ENCODE measurements at regions not wholly inside any gene's neighbourhood (a gene's known extent, or its start where the extent isn't known, plus 50 kb on each side); places are given as distances from the start of the nearest gene placed in this dataset.

GRCh38 chr4:183563874-183564273 is 59.0 kb downstream of the ING2 start:
- H3K4me3 ChIP-seq (ENCODE audit: low read length in 2 of 2) = no peak overlapping the region
- H3K36me3 ChIP-seq (ENCODE audit: control insufficient read depth in 2 of 2, insufficient read depth in 2 of 2, low read length in 2 of 2) = no peaks in the 10 kb centered on the region
- H3K27me3 ChIP-seq (ENCODE audit: control insufficient read depth in 1 of 2, insufficient read depth in 2 of 2, low read length in 2 of 2) = no peaks in the 10 kb centered on the region
- no peaks in the 10 kb centered on the region for H3K9me3 ChIP-seq (ENCODE audit: control insufficient read depth in 2 of 2, low read length in 2 of 2)
- H3K4me1 ChIP-seq (ENCODE audit: control insufficient read depth, insufficient read depth, low read length) = no peaks in the 10 kb centered on the region
- no peak overlapping the region for H3K27ac ChIP-seq (ENCODE audit: low read length)
- no peak overlapping the region for H3K9ac ChIP-seq (ENCODE audit: low read length in 2 of 2)

GRCh38 chr4:183571350-183571941 is 66.6 kb downstream of the ING2 start:
- H3K9ac ChIP-seq (ENCODE audit: low read length in 2 of 2) = no peak overlapping the region
- H3K27me3 ChIP-seq (ENCODE audit: control insufficient read depth in 1 of 2, insufficient read depth in 2 of 2, low read length in 2 of 2) = peaks cover 0 to 2% of the 10 kb centered on the region in 2 donors
- H3K4me3 ChIP-seq (ENCODE audit: low read length in 2 of 2) = no peak overlapping the region
- no peaks in the 10 kb centered on the region for H3K4me1 ChIP-seq (ENCODE audit: control insufficient read depth, insufficient read depth, low read length)
- H3K9me3 ChIP-seq (ENCODE audit: control insufficient read depth in 2 of 2, low read length in 2 of 2) = no peaks in the 10 kb centered on the region
- H3K36me3 ChIP-seq (ENCODE audit: control insufficient read depth in 2 of 2, insufficient read depth in 2 of 2, low read length in 2 of 2) = no peaks in the 10 kb centered on the region
- no peak overlapping the region for H3K27ac ChIP-seq (ENCODE audit: low read length)

GRCh38 chr4:183576701-183577404 is 72.0 kb downstream of the ING2 start:
- Histone ChIP-seq H3K9me3 (ENCODE audit: control insufficient read depth in 2 of 2, low read length in 2 of 2) (peaks cover 0 to 2% of the 10 kb centered on the region in 2 donors), H3K4me1 (ENCODE audit: control insufficient read depth, insufficient read depth, low read length) (no peaks in the 10 kb centered on the region), H3K27me3 (ENCODE audit: control insufficient read depth in 1 of 2, insufficient read depth in 2 of 2, low read length in 2 of 2) (no peaks in the 10 kb centered on the region), H3K4me3 (ENCODE audit: low read length in 2 of 2) (no peak overlapping the region), H3K36me3 (ENCODE audit: control insufficient read depth in 2 of 2, insufficient read depth in 2 of 2, low read length in 2 of 2) (no peaks in the 10 kb centered on the region), H3K27ac (ENCODE audit: low read length) (no peak overlapping the region), H3K9ac (ENCODE audit: low read length in 2 of 2) (no peak overlapping the region)

- H3K9ac ChIP-seq (ENCODE audit: low read length in 2 of 2) = no peak overlapping the region
- no peaks in the 10 kb centered on the region for H3K27me3 ChIP-seq (ENCODE audit: control insufficient read depth in 1 of 2, insufficient read depth in 2 of 2, low read length in 2 of 2)
- H3K9me3 ChIP-seq (ENCODE audit: control insufficient read depth in 2 of 2, low read length in 2 of 2) = peaks cover 0 to 5% of the 10 kb centered on the region in 2 donors
- no peaks in the 10 kb centered on the region for H3K4me1 ChIP-seq (ENCODE audit: control insufficient read depth, insufficient read depth, low read length)
- H3K4me3 ChIP-seq (ENCODE audit: low read length in 2 of 2) = no peak overlapping the region
- no peaks in the 10 kb centered on the region for H3K36me3 ChIP-seq (ENCODE audit: control insufficient read depth in 2 of 2, insufficient read depth in 2 of 2, low read length in 2 of 2)
- H3K27ac ChIP-seq (ENCODE audit: low read length) = no peak overlapping the region
Observed at GRCh38 chr4:183580370-183580769, 75.5 kb downstream of the ING2 start.

GRCh38 chr4:183580849-183581248 is 76.0 kb downstream of the ING2 start:
- Histone ChIP-seq H3K27ac (ENCODE audit: low read length) (no peak overlapping the region), H3K9ac (ENCODE audit: low read length in 2 of 2) (no peak overlapping the region), H3K4me1 (ENCODE audit: control insufficient read depth, insufficient read depth, low read length) (no peaks in the 10 kb centered on the region), H3K9me3 (ENCODE audit: control insufficient read depth in 2 of 2, low read length in 2 of 2) (peaks cover 0 to 5% of the 10 kb centered on the region in 2 donors), H3K36me3 (ENCODE audit: control insufficient read depth in 2 of 2, insufficient read depth in 2 of 2, low read length in 2 of 2) (no peaks in the 10 kb centered on the region), H3K4me3 (ENCODE audit: low read length in 2 of 2) (no peak overlapping the region), H3K27me3 (ENCODE audit: control insufficient read depth in 1 of 2, insufficient read depth in 2 of 2, low read length in 2 of 2) (no peaks in the 10 kb centered on the region)

- H3K27ac ChIP-seq (ENCODE audit: low read length) = no peak overlapping the region
Observed at GRCh38 chr4:183586824-183587223, 72.2 kb downstream of the RWDD4 start.

GRCh38 chr4:183588169-183588675 is 70.8 kb downstream of the RWDD4 start:
- no peaks in the 10 kb centered on the region for H3K9me3 ChIP-seq (ENCODE audit: control insufficient read depth in 2 of 2, low read length in 2 of 2)

More at GRCh38 chr4:183586824-183587223, 72.2 kb downstream of the RWDD4 start:
- Histone ChIP-seq H3K9me3 (ENCODE audit: control insufficient read depth in 2 of 2, low read length in 2 of 2) (peaks cover 0 to 3% of the 10 kb centered on the region in 2 donors), H3K27me3 (ENCODE audit: control insufficient read depth in 1 of 2, insufficient read depth in 2 of 2, low read length in 2 of 2) (no peaks in the 10 kb centered on the region), H3K9ac (ENCODE audit: low read length in 2 of 2) (no peak overlapping the region), H3K4me3 (ENCODE audit: low read length in 2 of 2) (no peak overlapping the region), H3K36me3 (ENCODE audit: control insufficient read depth in 2 of 2, insufficient read depth in 2 of 2, low read length in 2 of 2) (no peaks in the 10 kb centered on the region), H3K4me1 (ENCODE audit: control insufficient read depth, insufficient read depth, low read length) (peaks cover 9% of the 10 kb centered on the region)

GRCh38 chr4:183588691-183589090 is 70.3 kb downstream of the RWDD4 start:
- Histone ChIP-seq H3K4me1 (ENCODE audit: control insufficient read depth, insufficient read depth, low read length) (peaks cover 9% of the 10 kb centered on the region), H3K27me3 (ENCODE audit: control insufficient read depth in 1 of 2, insufficient read depth in 2 of 2, low read length in 2 of 2) (no peaks in the 10 kb centered on the region), H3K4me3 (ENCODE audit: low read length in 2 of 2) (peak overlapping the region in 1 of 2 donors; percentile 24), H3K9ac (ENCODE audit: low read length in 2 of 2) (peak overlapping the region in 1 of 2 donors; percentile 48), H3K9me3 (ENCODE audit: control insufficient read depth in 2 of 2, low read length in 2 of 2) (no peaks in the 10 kb centered on the region), H3K36me3 (ENCODE audit: control insufficient read depth in 2 of 2, insufficient read depth in 2 of 2, low read length in 2 of 2) (no peaks in the 10 kb centered on the region), H3K27ac (ENCODE audit: low read length) (peak overlapping the region; percentile 69)

More at GRCh38 chr4:183588169-183588675, 70.8 kb downstream of the RWDD4 start:
- H3K27ac ChIP-seq (ENCODE audit: low read length) = peak overlapping the region; percentile 69
- H3K4me3 ChIP-seq (ENCODE audit: low read length in 2 of 2) = peak overlapping the region; percentile 24 to 59
- H3K27me3 ChIP-seq (ENCODE audit: control insufficient read depth in 1 of 2, insufficient read depth in 2 of 2, low read length in 2 of 2) = no peaks in the 10 kb centered on the region
- H3K4me1 ChIP-seq (ENCODE audit: control insufficient read depth, insufficient read depth, low read length) = peaks cover 9% of the 10 kb centered on the region
- H3K9ac ChIP-seq (ENCODE audit: low read length in 2 of 2) = peak overlapping the region; percentile 4 to 48
- H3K36me3 ChIP-seq (ENCODE audit: control insufficient read depth in 2 of 2, insufficient read depth in 2 of 2, low read length in 2 of 2) = no peaks in the 10 kb centered on the region

GRCh38 chr4:183589461-183590099 is 69.4 kb downstream of the RWDD4 start:
- H3K27ac ChIP-seq (ENCODE audit: low read length) = no peak overlapping the region
- H3K4me1 ChIP-seq (ENCODE audit: control insufficient read depth, insufficient read depth, low read length) = peaks cover 9% of the 10 kb centered on the region
- H3K27me3 ChIP-seq (ENCODE audit: control insufficient read depth in 1 of 2, insufficient read depth in 2 of 2, low read length in 2 of 2) = no peaks in the 10 kb centered on the region
- H3K9me3 ChIP-seq (ENCODE audit: control insufficient read depth in 2 of 2, low read length in 2 of 2) = no peaks in the 10 kb centered on the region
- H3K36me3 ChIP-seq (ENCODE audit: control insufficient read depth in 2 of 2, insufficient read depth in 2 of 2, low read length in 2 of 2) = no peaks in the 10 kb centered on the region
- no peak overlapping the region for H3K4me3 ChIP-seq (ENCODE audit: low read length in 2 of 2)
- H3K9ac ChIP-seq (ENCODE audit: low read length in 2 of 2) = no peak overlapping the region

Measured in stomach smooth muscle (tissue), 2 donors.